ENCODE measurements at regions not wholly inside any gene's neighbourhood (a gene's known extent, or its start where the extent isn't known, plus 50 kb on each side); places are given as distances from the start of the nearest gene placed in this dataset.
"Not testable (repeated sequence)": the region's sequence is repeated elsewhere in the genome, so short reads cannot be mapped to it uniquely, and the experiment has no call there.

- TF ChIP-seq CTCF (IDR thresholded peaks at IDR 0.05): no peak
- no peak for TF ChIP-seq POLR2A (IDR thresholded peaks at IDR 0.05)
- no peak for TF ChIP-seq EP300 (IDR thresholded peaks at IDR 0.05; ENCODE audit: low read depth)
- no peak for TF ChIP-seq POLR2AphosphoS5 (IDR thresholded peaks at IDR 0.05)
- H3K36me3 ChIP-seq: no peaks in the 10 kb centered on the region
- H3K27me3 ChIP-seq: no peaks in the 10 kb centered on the region
- DNase-seq: no peak
- no peaks in the 10 kb centered on the region for H3K4me1 ChIP-seq
- in situ Hi-C loops (cut with MboI; ENCODE audit: low pct_ligation_motif_present in 1 of 4, low pct_unique_long_range_greater_than_20kb in 1 of 4, low sequenced_read_pairs in 3 of 4): no loop called here
- no peak overlapping the region for H3K4me3 ChIP-seq
- WGBS, 2 donors (ENCODE audit: low coverage in 1 of 2): 37 to 46% methylated on average over 2 of the region's 2 CpGs
- peak overlapping the region in 2 of 4 donors; percentile 7 to 25 for H3K27ac ChIP-seq
- no peaks in the 10 kb centered on the region for H3K9me3 ChIP-seq
- intact Hi-C loops (cut with DNase I; ENCODE audit: low total_unique reads): no loop called here
These were observed 865.4 kb downstream of the LTN1 start for GRCh38 chr21:28127175-28127785.

GRCh38 chr21:28126521-28127174, 866.0 kb downstream of the LTN1 start:
- DNase-seq: no peak
- Histone ChIP-seq H3K4me3 (no peak overlapping the region), H3K36me3 (no peaks in the 10 kb centered on the region), H3K27ac (peak overlapping the region in 1 of 4 donors; percentile 25), H3K9me3 (no peaks in the 10 kb centered on the region), H3K27me3 (no peaks in the 10 kb centered on the region), H3K4me1 (no peaks in the 10 kb centered on the region)
- in situ Hi-C loops (cut with MboI; ENCODE audit: low pct_ligation_motif_present in 1 of 4, low pct_unique_long_range_greater_than_20kb in 1 of 4, low sequenced_read_pairs in 3 of 4): no loop called here
- TF ChIP-seq POLR2AphosphoS5 (IDR thresholded peaks at IDR 0.05) (no peak), POLR2A (IDR thresholded peaks at IDR 0.05) (no peak), CTCF (IDR thresholded peaks at IDR 0.05) (no peak), EP300 (IDR thresholded peaks at IDR 0.05; ENCODE audit: low read depth) (no peak)
- intact Hi-C loops (cut with DNase I; ENCODE audit: low total_unique reads): no loop called here
- 50 to 55% methylated on average over 1 of the region's 1 CpG for WGBS, 2 donors (ENCODE audit: low coverage in 1 of 2)

GRCh38 chr21:28124541-28124940, 868.1 kb downstream of the LTN1 start:
- DNase-seq: no peak
- H3K4me1 ChIP-seq: no peaks in the 10 kb centered on the region
- no peak overlapping the region for H3K27ac ChIP-seq
- H3K4me3 ChIP-seq: no peak overlapping the region
- H3K9me3 ChIP-seq: no peaks in the 10 kb centered on the region
- 58 to 67% methylated on average over 2 of the region's 2 CpGs for WGBS, 2 donors (ENCODE audit: low coverage in 1 of 2)
- in situ Hi-C loops (cut with MboI; ENCODE audit: low pct_ligation_motif_present in 1 of 4, low pct_unique_long_range_greater_than_20kb in 1 of 4, low sequenced_read_pairs in 3 of 4): no loop called here
- TF ChIP-seq POLR2A (IDR thresholded peaks at IDR 0.05) (no peak), POLR2AphosphoS5 (IDR thresholded peaks at IDR 0.05) (no peak), CTCF (IDR thresholded peaks at IDR 0.05) (no peak), EP300 (IDR thresholded peaks at IDR 0.05; ENCODE audit: low read depth) (no peak)
- intact Hi-C loops (cut with DNase I; ENCODE audit: low total_unique reads): no loop called here
- H3K36me3 ChIP-seq: no peaks in the 10 kb centered on the region
- H3K27me3 ChIP-seq: no peaks in the 10 kb centered on the region

GRCh38 chr21:28118570-28118969, 874.1 kb downstream of the LTN1 start:
- DNase-seq: no peak
- Histone ChIP-seq H3K36me3 (no peaks in the 10 kb centered on the region), H3K4me1 (no peaks in the 10 kb centered on the region), H3K27ac (no peak overlapping the region), H3K4me3 (no peak overlapping the region), H3K9me3 (no peaks in the 10 kb centered on the region), H3K27me3 (no peaks in the 10 kb centered on the region)
- WGBS, 2 donors (ENCODE audit: low coverage in 1 of 2): 86 to 89% methylated on average over 3 of the region's 3 CpGs
- TF ChIP-seq POLR2A (IDR thresholded peaks at IDR 0.05) (no peak), EP300 (IDR thresholded peaks at IDR 0.05; ENCODE audit: low read depth) (no peak)
- in situ Hi-C loops (cut with MboI; ENCODE audit: low pct_ligation_motif_present in 1 of 4, low pct_unique_long_range_greater_than_20kb in 1 of 4, low sequenced_read_pairs in 3 of 4) (no loop called here), intact Hi-C loops (cut with DNase I; ENCODE audit: low total_unique reads) (no loop called here)

GRCh38 chr21:28114986-28115385, 877.7 kb downstream of the LTN1 start:
- H3K9me3 ChIP-seq; H3K36me3 ChIP-seq; H3K4me3 ChIP-seq; H3K27me3 ChIP-seq; DNase-seq; intact Hi-C loops (cut with DNase I; ENCODE audit: low total_unique reads); H3K4me1 ChIP-seq; H3K27ac ChIP-seq; in situ Hi-C loops (cut with MboI; ENCODE audit: low pct_ligation_motif_present in 1 of 4, low pct_unique_long_range_greater_than_20kb in 1 of 4, low sequenced_read_pairs in 3 of 4): not testable (repeated sequence)
- WGBS, 2 donors (ENCODE audit: low coverage in 1 of 2): 76 to 89% methylated on average over 4 to 5 of the region's 5 CpGs

Measured in transverse colon (tissue), 4 donors.